AG10803 (cell line): ENCODE measurements at regions not wholly inside any gene's neighbourhood (a gene's known extent, or its start where the extent isn't known, plus 50 kb on each side); places are given as distances from the start of the nearest gene placed in this dataset.

Experiments used
- DNase-seq: peaks from one replicate; pipeline ENCODE4 v3.0.0; 2010; ENCODE audit warnings: low read depth
- H3K4me3 ChIP-seq: 2 replicates; pipeline ENCODE4 v1.5.1; 2011; ENCODE audit warnings: mild to moderate bottlenecking, low read length, control low read depth
- CTCF ChIP-seq: conservative IDR thresholded peaks from 2 replicates; pipeline ENCODE4 v1.5.1; 2011; ENCODE audit warnings: mild to moderate bottlenecking, low read length, control low read depth, inconsistent platforms

DNA sequence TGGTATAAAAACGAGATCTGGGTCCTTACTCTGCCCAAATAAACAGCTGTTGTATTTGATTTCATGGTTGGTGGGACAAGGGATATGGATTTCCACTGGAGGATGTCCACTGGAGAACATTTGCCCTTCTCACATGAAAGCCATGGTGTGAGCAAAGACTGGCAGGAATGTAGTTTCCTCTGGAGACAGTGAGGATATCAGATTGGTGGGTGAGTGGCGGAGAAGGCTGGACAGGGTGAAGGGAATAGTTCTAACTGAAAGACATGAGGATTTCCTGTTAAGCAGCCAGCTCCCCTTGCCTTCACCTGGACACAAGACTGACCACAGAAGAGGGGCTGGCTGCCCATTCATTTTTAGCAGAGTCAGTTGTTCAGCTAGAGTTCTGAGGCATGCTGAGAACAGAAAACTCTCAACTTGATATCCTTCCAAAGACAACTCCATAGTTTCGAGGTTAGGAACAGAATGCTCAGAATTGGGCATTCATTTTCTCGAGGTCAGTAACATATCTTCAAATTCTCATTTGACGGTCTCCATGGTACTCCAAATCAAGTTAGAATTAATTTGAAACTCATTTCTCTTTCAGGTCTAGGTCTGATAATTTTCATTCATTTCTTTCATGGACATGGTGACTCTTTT lies 365.7 kb downstream of the LRIG3 start:
- TF ChIP-seq CTCF: no peak
- no peak for DNase-seq
- no peak overlapping the region for H3K4me3 ChIP-seq

DNA sequence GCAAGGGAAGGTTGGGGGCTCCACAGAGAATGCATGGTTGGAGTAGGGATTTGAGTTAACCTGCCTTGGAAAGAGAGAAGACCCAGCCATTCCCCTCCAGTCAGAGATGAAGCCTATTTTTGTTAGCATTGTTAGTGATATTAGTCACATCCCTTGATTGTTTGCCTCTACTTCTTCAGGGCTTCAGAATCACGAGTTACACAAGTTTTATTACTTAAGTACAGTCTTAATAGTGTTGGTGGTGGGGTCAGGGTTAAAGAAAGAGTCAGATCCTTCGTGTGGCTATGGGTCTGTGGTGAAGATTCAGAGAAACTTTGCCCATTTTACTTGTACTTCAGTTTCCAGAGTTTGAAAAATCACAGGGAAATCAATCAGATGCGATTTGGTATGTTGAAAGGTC lies 363.1 kb downstream of the LRIG3 start:
- no peak overlapping the region for H3K4me3 ChIP-seq
- DNase-seq: peak; percentile 75
- no peak for TF ChIP-seq CTCF

GRCh38 chr12:58557661-58558060 lies 362.6 kb downstream of the LRIG3 start:
- no peak for TF ChIP-seq CTCF
- no peak for DNase-seq
- H3K4me3 ChIP-seq: no peak overlapping the region

- DNase-seq: no peak
- H3K4me3 ChIP-seq: no peak overlapping the region
- no peak for TF ChIP-seq CTCF
Measured at GRCh38 chr12:58563621-58564020, 356.7 kb downstream of the LRIG3 start.

GRCh38 chr12:58564721-58565120 lies 355.6 kb downstream of the LRIG3 start:
- TF ChIP-seq CTCF: no peak
- DNase-seq: peak; percentile 39
- no peak overlapping the region for H3K4me3 ChIP-seq

DNA sequence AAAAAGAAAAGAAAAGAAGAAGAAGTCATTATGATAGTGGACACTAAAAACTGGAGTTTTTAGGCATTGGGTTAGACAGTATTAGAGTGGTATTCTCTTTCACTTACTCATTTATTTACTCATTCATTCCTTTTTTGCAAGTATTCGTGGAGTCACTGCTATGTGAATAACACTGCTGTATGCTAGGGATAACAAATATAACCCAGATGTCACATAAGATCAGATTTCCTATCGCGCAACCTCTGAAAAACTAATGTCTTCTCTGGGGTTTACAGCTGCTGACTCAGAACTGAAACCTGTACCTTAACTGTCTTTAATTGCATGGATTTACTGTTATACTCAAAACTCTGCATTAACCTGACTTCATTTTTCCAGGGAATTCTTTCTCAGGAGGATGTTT lies 353.7 kb downstream of the LRIG3 start:
- DNase-seq: peak; percentile 83
- H3K4me3 ChIP-seq: no peak overlapping the region
- no peak for TF ChIP-seq CTCF

DNA sequence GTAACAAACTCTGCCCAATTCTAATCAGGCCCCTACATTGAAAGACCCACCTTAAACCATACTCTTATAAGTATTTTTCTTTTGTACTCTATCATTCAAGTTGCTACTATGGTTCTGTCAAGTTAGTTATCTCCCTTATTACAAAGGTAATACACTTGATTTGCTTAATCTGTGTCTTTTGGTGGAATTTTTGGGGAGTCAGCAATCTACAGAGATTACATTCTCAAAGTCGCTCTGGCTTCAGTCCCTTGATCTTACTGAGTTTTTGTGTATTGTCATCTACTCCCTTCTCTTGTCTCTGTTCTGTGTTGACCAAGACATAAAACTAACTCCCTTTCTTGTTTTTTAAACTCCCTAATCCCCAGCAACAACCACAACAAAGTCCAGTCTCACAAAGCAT lies 353.1 kb downstream of the LRIG3 start:
- TF ChIP-seq CTCF: no peak
- H3K4me3 ChIP-seq: no peak overlapping the region
- no peak for DNase-seq
